HCT116 (cell line): ENCODE measurements at regions not wholly inside any gene's neighbourhood (a gene's known extent, or its start where the extent isn't known, plus 50 kb on each side); places are given as distances from the start of the nearest gene placed in this dataset.

Experiments
- ATAC-seq: fragments of 200-7000 bp; cut with Tn5 transposase; 2 replicates; pipeline ENCODE4 v1.9.1; 2020; ENCODE audit warnings: mild to moderate bottlenecking, moderate library complexity
- BruUV-seq: library from RNA; stranded (reverse); fragments of 400-500 nt; replicated peaks from 2 replicates; lab custom pipeline; 2021; lab: Mats Ljungman, UMichigan
- CTCF ChIA-PET: fragments of 300-600 bp; sonication (Branson Sonifier 250); formaldehyde crosslinking; loops from one replicate; lab custom pipeline; 2021; ENCODE audit warnings: antibody characterized with exemption; lab: Charles Lee
- POLR2A ChIA-PET: fragments of 300-600, 350-600 bp; sonication (Branson Sonifier 250); formaldehyde crosslinking; loops from one replicate; lab custom pipeline; 2021; ENCODE audit warnings: antibody characterized with exemption; lab: Charles Lee
- RAD21 ChIA-PET, 2 experiments: fragments of 300-600 bp; sonication (Branson Sonifier 250); formaldehyde crosslinking; loops; one replicate each; lab custom pipeline; 2023; ENCODE audit warnings: low total read pairs in 2 of 2; ENCODE audit not compliant: uncharacterized antibody in 2 of 2, unreplicated experiment in 2 of 2, low non-redundant PET in 1 of 2; lab: Charles Lee
- DNase-seq: peaks from one replicate; pipeline ENCODE4 v3.0.0-alpha.2; 2010; ENCODE audit warnings: low read depth, low spot score
- H2AFZ ChIP-seq: fragments of 200-600 bp; shearing (Covaris generic), sonication (generic); 2 replicates; pipeline ENCODE4 v1.6.1; 2017; ENCODE audit warnings: low read depth, mixed run types, mixed read lengths, antibody characterized with exemption, low read length; ENCODE audit not compliant: poor library complexity, severe bottlenecking
- H3K27ac ChIP-seq: 2 replicates; pipeline ENCODE4 v1.5.1; 2012; ENCODE audit warnings: low read depth, low read length
- H3K27me3 ChIP-seq: fragments of 200-600 bp; sonication (generic); 2 replicates; pipeline ENCODE4 v1.6.1; 2016; ENCODE audit warnings: mixed run types, low read length, mixed read lengths; ENCODE audit not compliant: insufficient read depth
- H3K36me3 ChIP-seq, 2 experiments: fragments of 200-500 bp in 1 of 2; fragments of 200-600 bp in 1 of 2; sonication (Bioruptor generic) in 1 of 2; sonication (generic) in 1 of 2; 2 replicates each; pipeline versions ENCODE4 v1.5.1 to v1.6.1; 2014 to 2016; ENCODE audit warnings: low read length in 2 of 2, inconsistent platforms in 1 of 2, mixed read lengths in 1 of 2, mixed run types in 1 of 2; ENCODE audit not compliant: insufficient read depth in 2 of 2, control insufficient read depth in 1 of 2
- H3K4me1 ChIP-seq, 2 experiments: fragments of 200-600 bp in 1 of 2; sonication (generic) in 1 of 2; 2 replicates each; pipeline versions ENCODE4 v1.5.1 to v1.6.1; 2012 to 2017; ENCODE audit warnings: low read length in 2 of 2, inconsistent platforms in 1 of 2, mild to moderate bottlenecking in 1 of 2, mixed read lengths in 1 of 2, mixed run types in 1 of 2, moderate library complexity in 1 of 2; ENCODE audit not compliant: insufficient read depth in 2 of 2, control insufficient read depth in 1 of 2
- H3K4me2 ChIP-seq: fragments of 200-600 bp; sonication (generic); 2 replicates; pipeline ENCODE4 v1.6.1; 2017; ENCODE audit warnings: mixed run types, low read length, mixed read lengths
- H3K4me3 ChIP-seq, 2 experiments: fragments of 200-600 bp in 1 of 2; sonication (generic) in 1 of 2; replicated peaks in 1 of 2; 2 replicates each; pipeline ENCODE4 v1.5.1; 2011 to 2016; ENCODE audit warnings: low read length in 2 of 2, control low read depth in 1 of 2, low read depth in 1 of 2, mild to moderate bottlenecking in 1 of 2, mixed read lengths in 1 of 2, mixed run types in 1 of 2
- H3K79me2 ChIP-seq: fragments of 200-600 bp; sonication (generic); 2 replicates; pipeline ENCODE4 v1.6.1; 2017; ENCODE audit warnings: mild to moderate bottlenecking, mixed run types, low read length, moderate library complexity, mixed read lengths; ENCODE audit not compliant: insufficient read depth
- H3K9ac ChIP-seq: fragments of 200-600 bp; sonication (generic); 2 replicates; pipeline ENCODE4 v1.6.1; 2016; ENCODE audit warnings: low read length, mixed read lengths
- H3K9me2 ChIP-seq: fragments of 200-600 bp; sonication (generic), shearing (Covaris generic); 2 replicates; pipeline ENCODE4 v1.6.1; 2017; ENCODE audit warnings: mixed run types, mild to moderate bottlenecking, moderate library complexity; ENCODE audit not compliant: insufficient read depth
- H3K9me3 ChIP-seq, 2 experiments: fragments of 200-500 bp in 1 of 2; fragments of 200-600 bp in 1 of 2; sonication (Bioruptor generic) in 1 of 2; sonication (generic) in 1 of 2; 2 replicates each; pipeline ENCODE4 v1.6.1; 2014 to 2017; ENCODE audit warnings: low read length in 2 of 2, mixed read lengths in 2 of 2, inconsistent platforms in 1 of 2, low read depth in 1 of 2, mild to moderate bottlenecking in 1 of 2, mixed run types in 1 of 2, moderate library complexity in 1 of 2; ENCODE audit not compliant: control insufficient read depth in 1 of 2, insufficient read depth in 1 of 2
- H4K20me1 ChIP-seq: fragments of 200-600 bp; sonication (generic), shearing (Covaris generic); 2 replicates; pipeline ENCODE4 v1.6.1; 2017; ENCODE audit warnings: mixed run types, mild to moderate bottlenecking, moderate library complexity; ENCODE audit not compliant: insufficient read depth
- ATF3 ChIP-seq: IDR thresholded peaks from 2 replicates; pipeline ENCODE4 v1.6.1; 2012
- EGR1 ChIP-seq: IDR thresholded peaks from 2 replicates; pipeline ENCODE4 v1.6.1; 2012; ENCODE audit warnings: low read depth
- FOSL1 ChIP-seq: IDR thresholded peaks from 2 replicates; pipeline ENCODE4 v1.6.1; 2012; ENCODE audit warnings: low read depth
- POLR2A ChIP-seq: IDR thresholded peaks from 2 replicates; pipeline ENCODE4 v1.7.0; 2011; ENCODE audit warnings: borderline replicate concordance; ENCODE audit not compliant: insufficient read depth, insufficient read length; ENCODE audit errors: extremely low read depth
- POLR2AphosphoS5 ChIP-seq: IDR thresholded peaks from 2 replicates; pipeline ENCODE4 v1.6.1; 2011; ENCODE audit warnings: mild to moderate bottlenecking, low read depth, low read length, moderate library complexity
- RAD21 ChIP-seq: IDR thresholded peaks from 2 replicates; pipeline ENCODE4 v1.6.1; 2012; ENCODE audit warnings: low read depth, mild to moderate bottlenecking
- SP1 ChIP-seq: IDR thresholded peaks from 2 replicates; pipeline ENCODE4 v1.6.1; 2012; ENCODE audit warnings: low read depth
- SRF ChIP-seq: IDR thresholded peaks from 2 replicates; pipeline ENCODE4 v1.6.1; 2012; ENCODE audit warnings: low read depth
- TCF7L2 ChIP-seq: IDR thresholded peaks from 2 replicates; pipeline ENCODE4 v1.7.0; 2011; ENCODE audit warnings: borderline replicate concordance, inconsistent platforms; ENCODE audit not compliant: insufficient read depth, insufficient read length; ENCODE audit errors: extremely low read depth
- intact Hi-C: fragments of 100-400 bp; cut with micrococcal nuclease; formaldehyde crosslinking; loops from 2 replicates; pipeline ENCODE4 v1.10.0; 2022
- TF ChIP-seq, protein P1 (sequence below): IDR thresholded peaks from 2 replicates; pipeline ENCODE4 v1.6.1; 2012; ENCODE audit warnings: low read depth

DNA sequence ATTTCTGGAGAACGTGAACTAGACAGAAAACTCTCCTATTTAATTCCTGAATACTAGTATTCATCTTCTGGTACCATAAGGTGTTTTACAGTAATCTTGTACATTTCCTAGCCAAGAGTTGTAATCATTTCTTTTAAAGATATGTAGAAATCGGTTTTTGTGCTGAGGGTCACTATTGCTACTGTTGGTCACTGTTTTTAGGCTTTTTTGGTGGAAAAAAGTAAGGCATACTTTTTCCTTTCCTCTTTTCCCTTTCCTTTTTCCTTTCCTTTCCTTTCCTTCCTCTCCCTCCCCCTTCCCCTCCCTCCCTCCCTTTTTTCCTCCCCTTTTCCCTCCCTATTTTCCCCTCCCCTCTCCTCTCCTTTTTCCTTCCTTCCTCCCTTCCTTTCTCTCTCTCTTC is 706.4 kb upstream of the GOT2 start:
- H3K9me3 ChIP-seq, result peaks cover 5 to 20% of the 10 kb centered on the region in 2 experiments; a peak in 3 of 4 replicates
- no peaks in the 10 kb centered on the region for H3K9me2 ChIP-seq
- H3K9ac ChIP-seq, result no peak overlapping the region
- POLR2A ChIA-PET, result no interaction called here
- no TSS peak for BruUV-seq
- no peaks in the 10 kb centered on the region for H3K4me1 ChIP-seq
- no peaks in the 10 kb centered on the region for H3K36me3 ChIP-seq
- H4K20me1 ChIP-seq, result no peaks in the 10 kb centered on the region; the same call in 1 of the 2 replicates
- TF ChIP-seq SP1 (no peak), RAD21 (no peak), TCF7L2 (no peak), EGR1 (no peak), SRF (no peak), ATF3 (no peak), FOSL1 (no peak), POLR2A (no peak), POLR2AphosphoS5 (no peak)
- TF ChIP-seq, protein P1, sequence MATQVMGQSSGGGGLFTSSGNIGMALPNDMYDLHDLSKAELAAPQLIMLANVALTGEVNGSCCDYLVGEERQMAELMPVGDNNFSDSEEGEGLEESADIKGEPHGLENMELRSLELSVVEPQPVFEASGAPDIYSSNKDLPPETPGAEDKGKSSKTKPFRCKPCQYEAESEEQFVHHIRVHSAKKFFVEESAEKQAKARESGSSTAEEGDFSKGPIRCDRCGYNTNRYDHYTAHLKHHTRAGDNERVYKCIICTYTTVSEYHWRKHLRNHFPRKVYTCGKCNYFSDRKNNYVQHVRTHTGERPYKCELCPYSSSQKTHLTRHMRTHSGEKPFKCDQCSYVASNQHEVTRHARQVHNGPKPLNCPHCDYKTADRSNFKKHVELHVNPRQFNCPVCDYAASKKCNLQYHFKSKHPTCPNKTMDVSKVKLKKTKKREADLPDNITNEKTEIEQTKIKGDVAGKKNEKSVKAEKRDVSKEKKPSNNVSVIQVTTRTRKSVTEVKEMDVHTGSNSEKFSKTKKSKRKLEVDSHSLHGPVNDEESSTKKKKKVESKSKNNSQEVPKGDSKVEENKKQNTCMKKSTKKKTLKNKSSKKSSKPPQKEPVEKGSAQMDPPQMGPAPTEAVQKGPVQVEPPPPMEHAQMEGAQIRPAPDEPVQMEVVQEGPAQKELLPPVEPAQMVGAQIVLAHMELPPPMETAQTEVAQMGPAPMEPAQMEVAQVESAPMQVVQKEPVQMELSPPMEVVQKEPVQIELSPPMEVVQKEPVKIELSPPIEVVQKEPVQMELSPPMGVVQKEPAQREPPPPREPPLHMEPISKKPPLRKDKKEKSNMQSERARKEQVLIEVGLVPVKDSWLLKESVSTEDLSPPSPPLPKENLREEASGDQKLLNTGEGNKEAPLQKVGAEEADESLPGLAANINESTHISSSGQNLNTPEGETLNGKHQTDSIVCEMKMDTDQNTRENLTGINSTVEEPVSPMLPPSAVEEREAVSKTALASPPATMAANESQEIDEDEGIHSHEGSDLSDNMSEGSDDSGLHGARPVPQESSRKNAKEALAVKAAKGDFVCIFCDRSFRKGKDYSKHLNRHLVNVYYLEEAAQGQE, result no peak
- intact Hi-C loops, result no loop called here
- H3K4me2 ChIP-seq, result no peak overlapping the region
- H2AFZ ChIP-seq, result no peak overlapping the region
- no peaks in the 10 kb centered on the region for H3K79me2 ChIP-seq
- RAD21 ChIA-PET, result no interaction called here
- no peaks in the 10 kb centered on the region for H3K27me3 ChIP-seq
- ATAC-seq, result no peak
- CTCF ChIA-PET, result no interaction called here
- DNase-seq, result no peak
- no peak overlapping the region for H3K4me3 ChIP-seq
- no peak overlapping the region for H3K27ac ChIP-seq
